Ascending aorta (tissue), 2 donors: ENCODE measurements at regions not wholly inside any gene's neighbourhood (a gene's known extent, or its start where the extent isn't known, plus 50 kb on each side); places are given as distances from the start of the nearest gene placed in this dataset.
"Not testable (repeated sequence)": the region's sequence is repeated elsewhere in the genome, so short reads cannot be mapped to it uniquely, and the experiment has no call there.

ENCODE experiments used
- DNase-seq, 2 donors: peaks; one replicate each; pipeline ENCODE4 v3.0.0-alpha.2; 2019; ENCODE audit warnings: low spot score in 2 of 2
- H3K27ac ChIP-seq, 2 donors: fragments of 200-600 bp; sonication (generic); one replicate each; pipeline ENCODE4 v1.5.1; 2016 to 2017; ENCODE audit warnings: mild to moderate bottlenecking in 1 of 2
- H3K27me3 ChIP-seq: fragments of 200-600 bp; sonication (generic); one replicate; pipeline ENCODE4 v1.5.1; 2017
- H3K36me3 ChIP-seq, 2 donors: fragments of 200-600 bp; sonication (generic); one replicate each; pipeline ENCODE4 v1.5.1; 2016
- H3K4me1 ChIP-seq, 2 donors: fragments of 200-600 bp; sonication (generic); one replicate each; pipeline ENCODE4 v1.5.1; 2016 to 2017; ENCODE audit warnings: mild to moderate bottlenecking in 1 of 2
- H3K4me3 ChIP-seq, 2 donors: fragments of 200-600 bp; sonication (generic); one replicate each; pipeline ENCODE4 v1.5.1; 2016 to 2017; ENCODE audit warnings: mild to moderate bottlenecking in 1 of 2
- H3K9me3 ChIP-seq, 2 donors: fragments of 200-600 bp; sonication (generic); one replicate each; pipeline ENCODE4 v1.5.1; 2016
- intact Hi-C: fragments of 100-400 bp; cut with DNase I; formaldehyde crosslinking; loops from one replicate; pipeline ENCODE4 v1.15.1; 2023
- TF ChIP-seq, protein P1 (sequence below), 3 experiments: fragments of 200-600 bp in 2 of 3; fragments of 450-650 bp in 1 of 3; sonication (generic) in 2 of 3; IDR thresholded peaks; one replicate each; pipeline ENCODE4 v1.5.1; 2016 to 2019; ENCODE audit warnings: antibody characterized with exemption in 3 of 3, mild to moderate bottlenecking in 1 of 3, moderate library complexity in 1 of 3

DNA sequence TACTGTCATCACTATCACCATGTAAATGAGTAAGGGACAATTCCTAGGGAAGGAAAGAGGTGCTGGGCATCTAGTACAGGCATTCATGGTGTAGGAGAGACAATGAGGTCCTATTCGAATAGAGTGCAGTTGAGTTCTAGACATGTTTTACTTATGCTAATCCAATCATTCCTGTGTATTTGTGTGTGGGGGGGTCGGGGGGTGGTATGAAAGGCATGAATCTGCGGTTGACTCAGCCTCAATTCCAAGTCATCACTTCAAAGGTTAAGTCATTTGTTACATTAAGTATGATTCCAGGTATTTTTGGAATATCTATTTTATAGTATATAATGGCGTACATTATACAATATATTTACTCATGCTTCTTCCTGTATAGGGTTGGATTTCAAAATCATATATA lies 163.1 kb upstream of the GALNT15 start:
- no peaks in the 10 kb centered on the region for H3K4me1 ChIP-seq
- no peaks in the 10 kb centered on the region for H3K36me3 ChIP-seq
- intact Hi-C loops: no loop called here
- no peak overlapping the region for H3K27ac ChIP-seq
- H3K27me3 ChIP-seq: no peaks in the 10 kb centered on the region
- DNase-seq: no peak
- H3K9me3 ChIP-seq: no peaks in the 10 kb centered on the region
- TF ChIP-seq, protein P1, sequence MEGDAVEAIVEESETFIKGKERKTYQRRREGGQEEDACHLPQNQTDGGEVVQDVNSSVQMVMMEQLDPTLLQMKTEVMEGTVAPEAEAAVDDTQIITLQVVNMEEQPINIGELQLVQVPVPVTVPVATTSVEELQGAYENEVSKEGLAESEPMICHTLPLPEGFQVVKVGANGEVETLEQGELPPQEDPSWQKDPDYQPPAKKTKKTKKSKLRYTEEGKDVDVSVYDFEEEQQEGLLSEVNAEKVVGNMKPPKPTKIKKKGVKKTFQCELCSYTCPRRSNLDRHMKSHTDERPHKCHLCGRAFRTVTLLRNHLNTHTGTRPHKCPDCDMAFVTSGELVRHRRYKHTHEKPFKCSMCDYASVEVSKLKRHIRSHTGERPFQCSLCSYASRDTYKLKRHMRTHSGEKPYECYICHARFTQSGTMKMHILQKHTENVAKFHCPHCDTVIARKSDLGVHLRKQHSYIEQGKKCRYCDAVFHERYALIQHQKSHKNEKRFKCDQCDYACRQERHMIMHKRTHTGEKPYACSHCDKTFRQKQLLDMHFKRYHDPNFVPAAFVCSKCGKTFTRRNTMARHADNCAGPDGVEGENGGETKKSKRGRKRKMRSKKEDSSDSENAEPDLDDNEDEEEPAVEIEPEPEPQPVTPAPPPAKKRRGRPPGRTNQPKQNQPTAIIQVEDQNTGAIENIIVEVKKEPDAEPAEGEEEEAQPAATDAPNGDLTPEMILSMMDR (IDR thresholded peaks at IDR 0.05): no peak
- no peak overlapping the region for H3K4me3 ChIP-seq

DNA sequence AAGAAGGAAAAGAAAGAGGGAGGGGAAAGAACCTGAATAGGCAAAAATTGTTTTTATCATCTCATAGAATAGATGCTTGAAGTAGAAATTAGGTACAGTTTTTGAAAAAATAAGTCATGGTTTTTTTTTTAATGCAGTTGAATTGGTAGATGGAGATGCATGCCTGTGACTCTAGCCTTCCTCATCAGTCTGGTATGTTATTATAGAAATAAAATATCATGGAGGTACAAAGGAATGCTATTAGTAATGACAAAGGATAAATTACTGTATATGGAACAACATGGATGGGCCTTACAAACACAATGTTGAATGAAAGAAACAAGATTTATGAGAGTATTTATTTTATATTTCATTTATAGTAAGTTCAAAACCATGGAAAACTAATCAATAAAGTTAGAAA lies 162.4 kb upstream of the GALNT15 start:
- DNase-seq: no peak
- Histone ChIP-seq H3K27me3 (no peaks in the 10 kb centered on the region), H3K4me3 (no peak overlapping the region), H3K9me3 (no peaks in the 10 kb centered on the region), H3K36me3 (no peaks in the 10 kb centered on the region), H3K27ac (no peak overlapping the region), H3K4me1 (no peaks in the 10 kb centered on the region)
- TF ChIP-seq, protein P1 (IDR thresholded peaks at IDR 0.05): no peak
- intact Hi-C loops: no loop called here

DNA sequence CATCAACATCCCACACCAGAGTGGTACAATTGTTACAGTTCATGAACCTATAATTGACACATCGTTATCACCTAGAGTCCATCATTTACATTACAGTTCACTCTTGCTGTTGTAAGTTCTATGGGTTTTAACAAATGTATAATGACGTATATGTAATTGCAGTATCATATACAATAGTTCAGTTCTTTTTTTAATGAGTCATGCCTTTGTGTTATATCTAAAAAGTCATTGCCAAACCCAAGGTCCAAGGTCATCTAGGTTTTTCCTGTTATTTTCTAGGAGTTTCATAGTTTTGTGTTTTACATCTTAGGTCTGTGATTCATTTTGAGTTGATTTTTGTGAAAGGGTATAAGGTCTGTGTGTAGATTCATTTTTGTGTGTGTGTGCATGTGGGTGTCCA lies 160.9 kb upstream of the GALNT15 start:
- DNase-seq: no peak
- Histone ChIP-seq H3K27me3 (no peaks in the 10 kb centered on the region), H3K36me3 (no peaks in the 10 kb centered on the region), H3K9me3 (no peaks in the 10 kb centered on the region), H3K4me1 (no peaks in the 10 kb centered on the region), H3K4me3 (no peak overlapping the region), H3K27ac (no peak overlapping the region)
- intact Hi-C loops: no loop called here
- TF ChIP-seq, protein P1 (IDR thresholded peaks at IDR 0.05): no peak

DNA sequence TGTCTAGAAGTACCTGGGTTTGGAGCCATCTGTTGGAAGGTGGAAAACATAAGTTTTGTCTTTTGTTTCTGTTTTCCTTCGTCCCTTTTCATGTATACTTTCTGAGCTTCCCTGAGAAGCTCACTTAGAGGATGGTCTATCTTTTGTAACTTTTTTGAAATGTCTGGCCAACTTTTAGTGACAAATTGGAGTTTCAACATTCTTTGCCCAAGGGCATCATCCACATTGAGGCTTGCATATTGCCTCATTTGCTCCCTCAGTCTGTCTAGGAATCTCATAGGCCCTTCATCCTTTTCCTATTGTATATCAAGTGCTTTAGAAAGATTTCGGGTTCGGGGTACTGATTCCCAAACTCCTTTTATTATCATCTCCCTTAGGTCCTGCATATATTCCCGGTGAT lies 152.7 kb upstream of the GALNT15 start:
- intact Hi-C loops, H3K9me3 ChIP-seq, H3K4me3 ChIP-seq, H3K4me1 ChIP-seq, DNase-seq, H3K27me3 ChIP-seq, H3K36me3 ChIP-seq, H3K27ac ChIP-seq: not testable (repeated sequence)

DNA sequence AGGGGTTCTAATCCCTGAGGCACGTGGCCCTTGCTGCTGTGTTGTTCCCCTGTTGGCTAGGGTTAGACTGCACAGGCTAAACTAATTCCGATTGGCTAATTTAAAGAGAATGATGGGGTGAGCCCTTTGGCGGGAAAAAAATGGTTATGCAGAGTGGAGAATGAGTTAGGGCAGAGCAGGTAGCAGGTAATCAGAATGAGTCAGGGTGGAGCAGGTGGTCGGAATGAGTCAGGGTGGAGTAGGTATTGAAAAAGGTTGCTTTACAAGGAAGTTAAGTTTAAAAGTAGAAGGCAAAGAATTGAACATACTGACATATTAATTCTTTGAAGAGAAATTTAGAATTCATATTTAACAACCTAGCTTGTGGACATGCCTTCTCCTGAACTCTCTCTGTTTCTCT lies 150.6 kb upstream of the GALNT15 start:
- H3K27ac ChIP-seq, intact Hi-C loops: not testable (repeated sequence)

DNA sequence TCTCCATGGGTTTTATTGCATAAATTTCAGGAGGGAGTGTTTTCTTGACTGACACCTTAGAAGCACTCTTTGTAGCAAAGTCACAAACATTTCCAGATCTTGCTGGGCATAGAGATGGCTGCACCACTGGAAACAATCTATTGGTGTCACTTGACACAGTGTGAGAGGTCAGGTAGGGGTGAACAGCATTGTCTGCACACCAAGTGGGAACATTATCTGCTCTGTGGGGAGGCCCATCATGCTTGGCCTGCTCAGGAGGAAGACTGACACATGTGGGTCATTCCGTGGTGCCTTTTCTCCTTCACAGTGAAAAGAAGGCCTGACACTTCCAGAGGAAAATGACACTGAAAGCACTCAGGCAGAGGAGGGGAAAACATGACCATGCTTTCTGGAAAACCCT lies 149.9 kb upstream of the GALNT15 start:
- H3K27ac ChIP-seq: no peak overlapping the region
- no peaks in the 10 kb centered on the region for H3K9me3 ChIP-seq
- no peaks in the 10 kb centered on the region for H3K27me3 ChIP-seq
- intact Hi-C loops: no loop called here
- no peaks in the 10 kb centered on the region for H3K4me1 ChIP-seq
- H3K4me3 ChIP-seq: no peak overlapping the region
- no peaks in the 10 kb centered on the region for H3K36me3 ChIP-seq
- DNase-seq: no peak
- TF ChIP-seq, protein P1 (IDR thresholded peaks at IDR 0.05): no peak

More for the DNA sequence above, 150.6 kb upstream of the GALNT15 start:
- not testable (repeated sequence) for DNase-seq, H3K9me3 ChIP-seq, H3K36me3 ChIP-seq, H3K4me3 ChIP-seq, H3K4me1 ChIP-seq, H3K27me3 ChIP-seq

DNA sequence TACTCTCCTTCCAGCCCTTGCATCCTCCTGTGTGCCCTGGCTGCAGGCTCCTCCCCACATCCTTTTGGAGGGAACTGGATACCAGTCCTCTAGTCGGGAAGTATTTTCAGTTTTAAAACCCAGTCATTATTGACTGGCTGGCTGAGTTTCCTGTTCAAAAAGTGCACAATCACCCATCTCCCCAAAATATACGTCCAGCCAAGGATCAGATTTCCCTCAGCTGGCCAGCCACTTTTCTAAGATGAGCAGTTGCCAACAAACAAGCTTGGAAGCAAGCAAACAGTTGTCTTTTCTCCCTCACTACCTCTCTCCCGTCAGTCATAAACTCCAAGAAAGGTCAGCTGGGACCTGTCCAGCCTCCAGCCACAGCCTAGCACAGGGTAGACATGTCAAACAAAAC lies 147.7 kb upstream of the GALNT15 start:
- intact Hi-C loops: no loop called here
- TF ChIP-seq, protein P1 (IDR thresholded peaks at IDR 0.05): no peak
- DNase-seq: no peak

More for the DNA sequence above, 147.7 kb upstream of the GALNT15 start:
- no peak overlapping the region for H3K27ac ChIP-seq
- H3K27me3 ChIP-seq: no peaks in the 10 kb centered on the region
- H3K9me3 ChIP-seq: no peaks in the 10 kb centered on the region
- H3K4me1 ChIP-seq: no peaks in the 10 kb centered on the region
- H3K4me3 ChIP-seq: no peak overlapping the region
- H3K36me3 ChIP-seq: no peaks in the 10 kb centered on the region
